ENCODE measurements at regions not wholly inside any gene's neighbourhood (a gene's known extent, or its start where the extent isn't known, plus 50 kb on each side); places are given as distances from the start of the nearest gene placed in this dataset.

GRCh38 chr21:28356422-28356821 is 636.3 kb downstream of the LTN1 start:
- no peak for DNase-seq (ENCODE audit: low read depth in 2 of 2)

- DNase-seq (ENCODE audit: low read depth in 2 of 2) = no peak
These were observed 646.7 kb downstream of the LTN1 start for GRCh38 chr21:28345934-28346333.

GRCh38 chr21:28344985-28345384 is 647.7 kb downstream of the LTN1 start:
- DNase-seq (ENCODE audit: low read depth in 2 of 2) = no peak

- no peak for DNase-seq (ENCODE audit: low read depth in 2 of 2)
These were observed 650.4 kb downstream of the LTN1 start for GRCh38 chr21:28342212-28342810.

GRCh38 chr21:28339403-28339802 is 653.3 kb downstream of the LTN1 start:
- no peak for DNase-seq (ENCODE audit: low read depth in 2 of 2)

- no peak for DNase-seq (ENCODE audit: low read depth in 2 of 2)
These were observed 653.9 kb downstream of the LTN1 start for GRCh38 chr21:28338701-28339305.

GRCh38 chr21:28337315-28337714 is 655.4 kb downstream of the LTN1 start:
- DNase-seq (ENCODE audit: low read depth in 2 of 2) = no peak

GRCh38 chr21:28336314-28336713 is 656.4 kb downstream of the LTN1 start:
- no peak for DNase-seq (ENCODE audit: low read depth in 2 of 2)

- no peak for DNase-seq (ENCODE audit: low read depth in 2 of 2)
These were observed 658.3 kb downstream of the LTN1 start for GRCh38 chr21:28334407-28334806.

- DNase-seq (ENCODE audit: low read depth in 2 of 2) = no peak
These were observed 659.0 kb downstream of the LTN1 start for GRCh38 chr21:28333578-28334075.

- no peak for DNase-seq (ENCODE audit: low read depth in 2 of 2)
These were observed 659.9 kb downstream of the LTN1 start for GRCh38 chr21:28332796-28333195.

GRCh38 chr21:28325618-28326017 is 667.1 kb downstream of the LTN1 start:
- no peak for DNase-seq (ENCODE audit: low read depth in 2 of 2)

- DNase-seq (ENCODE audit: low read depth in 2 of 2) = no peak
These were observed 668.0 kb downstream of the LTN1 start for GRCh38 chr21:28324690-28325089.

GRCh38 chr21:28317177-28317950 is 675.3 kb downstream of the LTN1 start:
- no peak for DNase-seq (ENCODE audit: low read depth in 2 of 2)

- no peak for DNase-seq (ENCODE audit: low read depth in 2 of 2)
These were observed 681.1 kb downstream of the LTN1 start for GRCh38 chr21:28311411-28312190.

- no peak for DNase-seq (ENCODE audit: low read depth in 2 of 2)
These were observed 682.0 kb downstream of the LTN1 start for GRCh38 chr21:28310711-28311110.

GRCh38 chr21:28310171-28310685 is 682.4 kb downstream of the LTN1 start:
- no peak for DNase-seq (ENCODE audit: low read depth in 2 of 2)

- DNase-seq (ENCODE audit: low read depth in 2 of 2) = no peak
These were observed 683.1 kb downstream of the LTN1 start for GRCh38 chr21:28309596-28309995.

- DNase-seq (ENCODE audit: low read depth in 2 of 2) = no peak
These were observed 684.2 kb downstream of the LTN1 start for GRCh38 chr21:28308516-28308915.

GRCh38 chr21:28299946-28300345 is 692.7 kb downstream of the LTN1 start:
- no peak for DNase-seq (ENCODE audit: low read depth in 2 of 2)

GRCh38 chr21:28298251-28298672 is 694.4 kb downstream of the LTN1 start:
- DNase-seq (ENCODE audit: low read depth in 2 of 2) = no peak

- no peak for DNase-seq (ENCODE audit: low read depth in 2 of 2)
These were observed 698.6 kb downstream of the LTN1 start for GRCh38 chr21:28294051-28294450.
